GM12865 (cell line): ENCODE measurements at regions not wholly inside any gene's neighbourhood (a gene's known extent, or its start where the extent isn't known, plus 50 kb on each side); places are given as distances from the start of the nearest gene placed in this dataset.

Source experiments
- DNase-seq: peaks from one replicate; pipeline ENCODE4 v3.0.0; 2010; ENCODE audit warnings: low read depth
- H3K4me3 ChIP-seq: 2 replicates; pipeline ENCODE4 v1.5.1; 2011; ENCODE audit warnings: mild to moderate bottlenecking, low read depth, low read length, control low read depth
- TF ChIP-seq, protein P1 (sequence below): IDR thresholded peaks from 2 replicates; pipeline ENCODE4 v1.5.1; 2011; ENCODE audit warnings: low read length, control low read depth, low read depth, inconsistent platforms; ENCODE audit not compliant: insufficient read depth; ENCODE audit errors: missing control alignments

DNA sequence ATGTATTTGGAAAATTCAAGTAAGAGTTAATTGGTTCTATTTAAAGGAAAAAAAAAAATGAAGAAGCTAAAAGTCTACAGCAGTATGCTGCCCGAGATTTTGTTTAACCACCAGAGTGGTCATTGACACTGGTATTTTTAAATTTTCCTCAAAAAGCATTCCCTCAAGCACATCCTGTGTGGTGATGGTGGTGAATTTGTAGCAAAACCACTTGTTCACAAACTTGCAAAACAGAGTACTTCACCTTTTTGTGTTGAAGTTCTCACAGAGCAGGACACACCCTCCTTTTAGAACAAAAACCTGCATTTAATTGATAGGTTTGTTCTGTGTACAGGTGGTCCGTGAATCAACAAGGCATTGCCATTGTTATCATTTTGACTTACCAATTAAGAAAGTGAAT lies 374.2 kb downstream of the EFNA5 start:
- TF ChIP-seq, protein P1, sequence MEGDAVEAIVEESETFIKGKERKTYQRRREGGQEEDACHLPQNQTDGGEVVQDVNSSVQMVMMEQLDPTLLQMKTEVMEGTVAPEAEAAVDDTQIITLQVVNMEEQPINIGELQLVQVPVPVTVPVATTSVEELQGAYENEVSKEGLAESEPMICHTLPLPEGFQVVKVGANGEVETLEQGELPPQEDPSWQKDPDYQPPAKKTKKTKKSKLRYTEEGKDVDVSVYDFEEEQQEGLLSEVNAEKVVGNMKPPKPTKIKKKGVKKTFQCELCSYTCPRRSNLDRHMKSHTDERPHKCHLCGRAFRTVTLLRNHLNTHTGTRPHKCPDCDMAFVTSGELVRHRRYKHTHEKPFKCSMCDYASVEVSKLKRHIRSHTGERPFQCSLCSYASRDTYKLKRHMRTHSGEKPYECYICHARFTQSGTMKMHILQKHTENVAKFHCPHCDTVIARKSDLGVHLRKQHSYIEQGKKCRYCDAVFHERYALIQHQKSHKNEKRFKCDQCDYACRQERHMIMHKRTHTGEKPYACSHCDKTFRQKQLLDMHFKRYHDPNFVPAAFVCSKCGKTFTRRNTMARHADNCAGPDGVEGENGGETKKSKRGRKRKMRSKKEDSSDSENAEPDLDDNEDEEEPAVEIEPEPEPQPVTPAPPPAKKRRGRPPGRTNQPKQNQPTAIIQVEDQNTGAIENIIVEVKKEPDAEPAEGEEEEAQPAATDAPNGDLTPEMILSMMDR: no peak
- H3K4me3 ChIP-seq: no peak overlapping the region
- DNase-seq: peak; percentile 41

DNA sequence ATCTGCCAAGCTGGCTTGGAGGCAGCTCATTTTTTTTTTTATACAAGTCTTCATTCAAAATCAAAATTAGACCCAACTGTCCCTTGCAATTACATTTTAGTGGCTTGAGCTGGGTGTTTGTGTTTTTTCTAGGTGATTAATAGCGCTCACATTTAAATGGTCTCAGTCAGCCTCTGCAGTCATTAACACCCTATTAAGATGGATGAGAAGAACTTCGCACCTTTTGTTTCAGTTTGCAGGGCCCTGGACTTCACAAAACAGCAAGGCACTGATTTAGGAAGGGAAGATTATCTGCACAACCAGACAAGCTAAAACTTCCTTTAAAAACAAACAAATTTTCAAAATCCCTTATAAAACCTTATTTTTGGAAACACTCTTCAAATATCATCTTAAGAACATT lies 374.8 kb downstream of the EFNA5 start:
- TF ChIP-seq, protein P1: no peak
- DNase-seq: no peak
- H3K4me3 ChIP-seq: no peak overlapping the region

DNA sequence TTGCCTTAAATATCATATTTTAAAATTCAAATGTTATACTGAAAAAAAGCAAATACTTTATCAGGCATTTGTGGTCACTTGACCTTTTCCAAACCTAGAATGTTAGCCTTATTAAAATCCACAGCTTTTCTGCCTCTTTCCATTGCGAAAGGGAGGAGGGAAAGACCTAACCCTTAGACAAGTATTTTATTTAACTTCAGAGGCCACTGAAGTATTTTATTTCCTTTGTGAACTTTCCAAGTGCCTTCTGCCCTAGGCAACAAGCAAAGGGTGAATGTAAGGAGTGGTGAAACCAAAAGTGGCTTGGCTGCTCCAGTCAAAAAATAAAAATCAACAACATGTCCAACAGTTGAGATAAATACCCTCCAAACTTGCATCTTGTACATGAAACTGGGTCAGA lies 376.1 kb downstream of the EFNA5 start:
- no peak for DNase-seq
- TF ChIP-seq, protein P1: no peak
- H3K4me3 ChIP-seq: no peak overlapping the region

DNA sequence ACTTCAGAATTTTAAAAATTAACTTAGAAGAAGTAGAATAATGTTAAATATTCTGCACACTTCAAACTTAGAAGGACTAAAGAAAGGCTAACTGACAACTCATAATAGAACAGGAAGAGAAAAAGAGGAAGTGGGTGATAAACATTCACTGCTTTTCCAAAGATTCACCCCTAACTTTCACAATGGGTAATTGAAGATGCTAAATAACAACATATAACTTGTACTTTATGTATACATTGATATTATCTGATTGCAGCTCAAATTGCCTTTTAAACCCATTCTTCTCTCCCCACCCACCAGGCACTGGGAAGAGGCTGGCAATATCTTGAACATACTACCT lies 376.6 kb downstream of the EFNA5 start:
- peak; percentile 49 for DNase-seq
- no peak overlapping the region for H3K4me3 ChIP-seq
- TF ChIP-seq, protein P1: no peak

DNA sequence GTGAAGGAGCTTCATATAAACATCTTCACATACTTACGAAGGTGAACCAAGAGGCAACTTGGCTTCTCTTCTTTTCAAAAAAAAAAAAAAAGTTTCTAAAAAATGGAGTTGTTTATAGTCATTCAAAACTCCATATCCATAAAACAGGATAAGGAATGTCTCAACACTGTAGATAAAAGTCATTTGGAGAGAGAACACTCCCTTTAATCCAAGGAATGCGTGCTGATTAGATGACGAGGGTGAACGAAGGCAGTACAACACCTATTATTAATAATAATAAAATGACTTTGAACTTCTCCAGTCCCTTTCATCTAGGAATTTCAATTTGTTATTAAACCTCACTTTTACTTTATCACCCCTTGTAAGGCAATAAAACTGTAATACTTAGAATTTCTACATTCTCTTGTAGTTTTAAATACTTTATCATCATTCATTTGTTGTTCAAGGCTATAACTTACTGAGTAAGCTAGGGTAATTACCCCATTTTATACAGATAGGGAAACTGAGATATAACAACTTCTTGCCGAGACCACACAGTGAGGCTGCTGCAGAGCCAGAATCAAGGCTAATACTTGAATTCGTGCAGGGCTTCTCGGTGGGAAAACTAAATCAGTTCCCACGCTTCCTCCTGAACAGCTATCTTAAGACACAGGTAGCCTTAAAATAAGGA lies 377.1 kb downstream of the EFNA5 start:
- no peak overlapping the region for H3K4me3 ChIP-seq
- no peak for DNase-seq
- TF ChIP-seq, protein P1: no peak

DNA sequence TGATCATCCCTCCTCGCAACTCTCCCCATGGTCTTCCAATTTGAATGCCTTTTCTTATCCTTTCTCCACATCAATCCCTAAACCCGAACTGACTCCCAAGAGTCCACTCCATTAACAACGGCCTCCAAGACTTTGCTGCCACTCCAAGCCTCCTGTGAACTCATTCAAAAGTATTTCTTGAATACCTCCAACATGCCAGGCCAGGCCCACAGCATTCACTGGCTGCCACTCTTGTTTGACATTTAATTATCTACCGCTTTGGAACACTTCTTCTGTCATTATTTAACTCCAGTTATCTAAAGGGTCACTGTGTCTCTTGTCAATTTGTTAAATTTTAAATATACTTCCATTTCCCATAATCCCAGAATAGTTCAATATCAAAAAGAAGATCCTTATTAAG lies 378.9 kb downstream of the EFNA5 start:
- no peak for DNase-seq
- no peak overlapping the region for H3K4me3 ChIP-seq
- TF ChIP-seq, protein P1: no peak

DNA sequence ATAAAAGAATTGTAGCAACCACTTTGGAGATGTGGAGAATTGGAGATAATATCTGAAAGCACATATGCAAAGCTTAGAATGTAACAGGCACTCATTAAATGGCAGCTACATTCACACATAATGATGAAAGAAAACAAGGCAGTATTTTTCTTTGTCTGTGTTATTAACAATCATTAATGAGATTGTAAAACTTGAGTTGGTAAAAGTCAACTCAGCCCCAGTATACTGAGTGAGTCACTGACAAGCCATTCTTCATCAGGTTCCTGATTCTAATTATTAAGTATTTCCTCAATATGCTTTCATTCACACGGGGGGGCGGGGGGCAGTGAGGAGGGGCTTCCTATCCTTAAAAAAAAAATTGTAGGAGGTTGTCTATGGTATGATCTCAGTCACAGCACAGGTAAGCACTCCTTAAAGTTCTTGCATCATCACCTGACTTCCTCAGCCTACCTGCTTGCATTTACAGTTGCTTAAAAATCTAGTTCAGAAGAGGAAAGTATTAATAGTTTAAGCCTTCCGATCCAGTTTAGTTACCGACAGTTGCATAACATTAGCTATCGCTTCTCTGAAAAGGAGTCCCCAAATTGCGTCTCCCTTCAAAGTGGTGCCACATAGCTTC lies 379.8 kb downstream of the EFNA5 start:
- TF ChIP-seq, protein P1: no peak
- H3K4me3 ChIP-seq: no peak overlapping the region
- DNase-seq: no peak
